SH-SY5Y (cell line): ENCODE measurements at regions not wholly inside any gene's neighbourhood (a gene's known extent, or its start where the extent isn't known, plus 50 kb on each side); places are given as distances from the start of the nearest gene placed in this dataset.

Experiments
- GATA2 ChIP-seq: IDR thresholded peaks from 2 replicates; pipeline ENCODE4 v1.6.1; 2011; ENCODE audit warnings: mild to moderate bottlenecking, low read depth, low read length
- GATA3 ChIP-seq: IDR thresholded peaks from 2 replicates; pipeline ENCODE4 v1.6.1; 2011; ENCODE audit warnings: low read depth, mild to moderate bottlenecking, low read length, moderate library complexity

GRCh38 chr6:115838763-115839401 lies 221.8 kb downstream of the FRK start:
- no peak for TF ChIP-seq GATA3
- no peak for TF ChIP-seq GATA2
